GM19372 (cell line): ENCODE measurements at regions not wholly inside any gene's neighbourhood (a gene's known extent, or its start where the extent isn't known, plus 50 kb on each side); places are given as distances from the start of the nearest gene placed in this dataset.
"Not testable (repeated sequence)": the region's sequence is repeated elsewhere in the genome, so short reads cannot be mapped to it uniquely, and the experiment has no call there.

Experiments used
- ATAC-seq: cut with Tn5 transposase; IDR thresholded peaks from one replicate; pipeline ENCODE4 v1.9.1; 2021; ENCODE audit warnings: mild to moderate bottlenecking, low read depth, moderate library complexity; ENCODE audit not compliant: unreplicated experiment

- ATAC-seq = no peak
Observed at GRCh38 chr2:228465408-228465807, 283.9 kb upstream of the SPHKAP start.

DNA sequence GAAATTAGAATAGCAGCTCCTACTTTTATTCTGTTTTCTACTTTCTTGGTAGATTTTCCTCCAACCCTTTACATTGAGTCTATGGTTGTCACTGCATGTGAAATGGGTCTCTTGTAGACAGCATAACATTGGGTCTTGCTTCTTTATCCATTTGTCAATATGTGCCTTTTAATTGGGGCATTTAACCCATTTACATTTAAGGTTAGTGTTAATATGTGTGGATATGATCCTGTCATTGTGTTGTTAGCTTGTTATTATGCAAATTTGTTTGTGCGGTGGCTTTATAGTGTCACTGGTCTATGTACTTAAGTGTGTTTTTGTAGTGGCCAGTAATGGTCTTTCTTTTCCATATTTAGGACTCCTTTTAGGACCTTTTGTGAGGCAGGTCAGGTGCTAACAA, 276.9 kb upstream of the SPHKAP start:
- ATAC-seq = no peak

- no peak for ATAC-seq
Observed at GRCh38 chr2:228447266-228447915, 265.9 kb upstream of the SPHKAP start.

DNA sequence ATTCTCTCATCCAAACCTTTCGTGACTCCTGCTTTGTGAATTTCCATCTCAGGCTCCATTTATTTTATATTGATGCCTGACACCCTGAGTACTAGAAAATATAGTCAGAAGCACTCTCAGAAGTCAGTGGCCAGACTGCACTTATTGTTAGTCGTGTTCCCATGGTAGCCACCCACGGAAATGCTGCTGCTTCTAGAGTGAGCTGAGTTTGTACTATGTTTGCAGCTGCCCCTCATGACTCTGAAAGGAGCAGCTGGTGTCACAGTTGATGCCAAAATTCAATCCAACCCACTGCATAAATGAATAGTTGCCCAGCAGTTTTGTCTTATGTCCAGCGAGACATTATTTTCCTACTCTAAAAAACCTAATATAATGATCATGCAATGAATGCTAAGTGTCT, 265.2 kb upstream of the SPHKAP start:
- ATAC-seq = no peak

GRCh38 chr2:228444161-228444560, 262.7 kb upstream of the SPHKAP start:
- ATAC-seq = no peak

- no peak for ATAC-seq
Observed at GRCh38 chr2:228433721-228434120, 252.2 kb upstream of the SPHKAP start.

DNA sequence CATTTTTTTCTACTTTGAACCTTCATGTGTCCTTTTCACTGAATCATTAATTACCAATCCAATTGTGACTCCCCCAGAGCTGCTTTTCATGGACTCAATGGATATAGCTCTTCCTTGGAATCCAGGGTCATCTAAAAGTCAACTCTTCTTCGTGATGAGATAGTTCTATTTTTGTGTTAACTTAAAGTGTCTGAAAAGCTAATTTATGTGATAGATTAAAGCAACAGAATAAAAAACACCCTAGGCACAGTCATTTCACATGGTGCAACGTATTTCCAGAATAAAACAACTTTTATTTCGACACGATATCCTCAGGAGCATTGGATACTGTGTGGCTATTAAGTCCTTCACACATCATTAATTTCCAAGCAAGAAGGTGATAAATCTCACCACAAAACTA, 250.6 kb upstream of the SPHKAP start:
- no peak for ATAC-seq

- ATAC-seq = no peak
Observed at GRCh38 chr2:228430986-228431385, 249.5 kb upstream of the SPHKAP start.

DNA sequence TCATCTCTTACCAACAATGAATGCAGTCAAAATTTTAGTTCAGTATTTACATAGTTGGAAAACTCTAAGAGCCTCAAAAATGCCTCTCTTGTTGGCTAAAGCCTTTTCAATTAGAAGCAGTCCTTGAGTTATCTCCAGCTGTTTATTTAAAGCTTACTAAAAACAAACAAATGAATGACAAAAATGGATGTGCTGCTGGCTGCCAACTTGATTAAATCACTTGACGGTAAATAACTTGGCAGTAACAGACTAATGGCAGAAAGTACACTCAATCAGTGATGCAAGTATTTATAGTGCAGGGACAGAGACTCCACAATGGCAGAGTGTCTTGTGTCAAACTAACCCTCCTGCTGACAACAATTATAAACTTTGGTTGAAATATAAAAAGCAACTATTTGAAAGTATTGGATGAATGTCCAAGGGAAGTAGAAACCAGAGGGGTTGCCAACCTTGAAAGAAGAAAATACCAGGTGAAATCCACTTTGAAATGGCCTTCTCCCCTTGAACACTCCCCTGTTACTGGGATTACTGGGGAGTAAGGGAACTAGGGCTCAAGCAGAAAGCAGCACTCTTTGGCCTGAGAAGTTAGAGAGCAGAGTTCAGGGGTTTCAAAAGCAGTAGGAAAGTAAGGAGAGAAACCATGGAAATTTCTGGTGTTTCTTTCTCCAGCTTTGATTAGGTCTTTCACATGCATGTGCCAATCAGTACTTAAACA, 245.2 kb upstream of the SPHKAP start:
- ATAC-seq = no peak

- ATAC-seq = not testable (repeated sequence)
Observed at GRCh38 chr2:228425411-228426060, 244.0 kb upstream of the SPHKAP start.

GRCh38 chr2:228417956-228418355, 236.5 kb upstream of the SPHKAP start:
- no peak for ATAC-seq

DNA sequence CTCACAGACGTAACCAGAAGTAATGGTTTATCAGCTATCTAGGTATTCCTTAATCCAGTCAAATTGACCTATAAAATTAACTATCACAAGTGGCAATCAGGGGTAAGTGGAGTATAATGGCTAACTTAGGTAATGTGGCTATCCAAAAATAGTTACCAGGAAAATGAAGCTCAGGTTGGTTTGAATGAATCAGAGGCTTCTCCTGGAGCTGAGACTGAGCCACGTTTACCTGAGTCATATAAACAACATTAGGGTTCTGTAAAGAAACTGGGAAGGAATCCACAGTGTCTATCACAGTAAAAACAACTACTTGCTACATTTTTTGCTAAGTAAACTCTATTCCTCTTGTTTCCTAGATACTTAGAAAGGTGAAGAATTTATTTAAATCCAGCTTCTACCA, 236.0 kb upstream of the SPHKAP start:
- ATAC-seq = no peak

DNA sequence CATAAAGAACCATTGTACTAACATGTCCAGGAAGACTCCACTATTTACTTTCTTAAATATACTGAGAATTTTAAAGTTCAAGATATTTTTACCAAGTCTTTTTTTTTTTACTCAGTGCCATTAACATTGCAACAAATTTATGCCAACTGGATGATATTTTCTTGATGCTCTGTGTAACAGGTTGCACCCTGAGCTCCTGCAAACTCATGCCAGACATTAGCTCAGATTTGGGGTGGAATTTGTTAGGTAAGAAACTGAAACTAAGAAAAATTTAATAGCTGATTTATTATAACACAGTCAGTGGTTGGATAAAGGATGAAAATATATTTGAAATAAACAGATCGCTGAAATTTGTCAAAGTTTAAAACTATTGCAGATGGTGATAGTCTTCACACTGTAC, 228.6 kb upstream of the SPHKAP start:
- no peak for ATAC-seq

DNA sequence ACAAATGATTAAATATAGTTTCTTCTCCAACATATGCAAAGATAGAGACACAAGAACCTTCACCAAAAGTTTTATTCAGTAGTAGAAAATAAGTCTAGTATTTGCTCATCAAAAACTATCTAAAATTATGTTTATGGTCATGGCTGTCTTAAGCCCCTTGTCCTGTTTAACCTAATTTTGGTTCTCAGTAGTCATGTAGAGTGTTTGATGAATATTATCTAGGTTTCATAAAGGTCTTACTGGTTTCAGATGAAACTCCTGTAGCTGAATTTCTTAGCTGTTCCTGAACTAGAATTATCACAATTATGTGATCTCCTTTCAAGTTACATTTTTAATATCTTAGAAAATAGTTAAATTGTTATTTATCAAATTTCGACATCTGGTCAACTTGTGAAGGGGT, 228.0 kb upstream of the SPHKAP start:
- no peak for ATAC-seq

DNA sequence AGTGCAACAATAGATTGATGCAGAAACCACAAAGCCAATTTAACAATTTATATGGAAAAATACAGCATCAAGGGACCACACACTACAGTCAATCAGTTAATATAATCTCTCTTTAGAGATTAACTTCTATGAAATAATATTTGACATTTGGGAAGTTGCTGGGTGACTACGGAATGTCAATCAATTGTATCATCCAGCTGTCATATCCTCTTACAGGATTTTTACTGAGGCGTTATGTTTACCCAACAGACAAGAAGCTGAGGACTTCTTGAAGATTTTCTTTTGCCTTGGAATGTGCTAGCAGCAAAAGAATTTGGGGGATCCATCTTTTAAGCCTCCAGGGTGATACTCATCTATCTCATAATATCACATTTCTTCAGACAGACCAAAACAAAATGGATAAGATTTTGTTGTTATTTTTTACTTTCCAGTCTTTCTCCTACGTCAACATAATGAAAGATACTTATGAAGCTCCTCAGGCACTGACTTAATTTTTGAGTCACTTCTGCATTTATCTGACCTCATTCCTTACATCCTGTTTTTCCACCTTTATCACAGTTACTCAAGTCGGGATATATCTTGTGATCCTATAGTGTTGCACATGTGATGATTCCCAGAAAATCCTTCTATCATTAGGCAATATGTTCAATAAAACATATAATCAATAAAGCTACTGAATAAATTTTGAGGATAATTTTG, 227.2 kb upstream of the SPHKAP start:
- ATAC-seq = no peak

DNA sequence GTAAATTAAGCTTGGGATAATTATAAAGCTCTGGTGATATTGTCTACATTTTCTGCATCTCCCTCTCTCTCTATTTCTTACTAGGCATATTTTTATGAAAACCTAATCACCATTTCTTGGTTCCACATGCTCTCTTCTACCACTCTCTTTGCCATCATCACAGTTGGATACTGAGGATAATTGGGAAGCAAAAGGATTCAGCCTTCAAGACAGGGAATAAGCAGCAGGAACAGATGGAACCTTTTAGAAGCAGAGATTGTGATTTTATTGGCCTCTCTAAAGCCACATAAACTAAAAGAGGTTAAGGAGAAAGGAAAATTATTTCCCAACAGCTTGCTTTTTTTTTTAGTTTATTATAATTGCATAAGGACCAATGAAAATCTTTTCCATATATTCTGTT, 226.3 kb upstream of the SPHKAP start:
- no peak for ATAC-seq

DNA sequence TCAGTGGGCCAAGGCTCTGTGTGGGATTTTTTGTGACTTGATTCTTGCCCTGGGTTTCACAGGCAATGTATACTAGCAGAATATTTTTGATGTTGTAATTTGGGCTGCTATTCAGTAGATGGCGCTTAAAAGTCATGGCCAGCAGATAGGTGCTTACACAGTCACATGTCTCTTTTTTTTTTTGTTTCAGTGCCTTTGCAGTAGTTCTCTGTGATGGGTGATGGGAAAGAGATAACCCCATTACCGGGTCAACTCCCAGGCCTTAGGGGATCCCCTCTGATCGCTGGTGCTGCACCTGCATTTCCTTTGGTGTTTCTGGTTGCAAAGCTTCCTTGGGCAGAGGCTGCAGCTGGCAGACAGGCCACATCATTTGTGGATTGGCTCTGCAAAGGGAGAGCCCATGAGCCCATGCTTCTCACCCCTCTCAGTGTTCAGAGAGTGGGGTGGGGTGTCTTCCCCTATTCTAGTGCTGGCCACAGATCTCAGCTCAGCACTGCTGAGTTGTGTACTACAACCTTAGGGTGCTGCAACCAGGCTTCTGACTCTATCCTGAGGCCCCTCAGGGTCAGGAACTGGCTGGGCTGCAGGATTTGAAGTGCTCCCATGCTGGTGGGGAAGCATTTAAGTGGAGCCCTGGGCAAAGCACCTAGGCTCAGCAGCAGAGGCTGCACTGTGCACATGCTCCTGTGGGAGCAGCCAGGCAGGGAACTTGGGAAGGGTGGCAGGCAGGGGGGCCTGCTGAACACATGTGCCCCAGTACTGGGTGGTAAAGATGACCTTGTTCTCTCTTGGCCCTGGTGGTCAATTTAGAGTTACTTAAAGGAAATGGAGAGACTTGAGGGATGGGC, 219.8 kb upstream of the SPHKAP start:
- no peak for ATAC-seq

GRCh38 chr2:228387776-228388175, 206.3 kb upstream of the SPHKAP start:
- no peak for ATAC-seq

- ATAC-seq = no peak
Observed at GRCh38 chr2:228378696-228379425, 197.4 kb upstream of the SPHKAP start.

DNA sequence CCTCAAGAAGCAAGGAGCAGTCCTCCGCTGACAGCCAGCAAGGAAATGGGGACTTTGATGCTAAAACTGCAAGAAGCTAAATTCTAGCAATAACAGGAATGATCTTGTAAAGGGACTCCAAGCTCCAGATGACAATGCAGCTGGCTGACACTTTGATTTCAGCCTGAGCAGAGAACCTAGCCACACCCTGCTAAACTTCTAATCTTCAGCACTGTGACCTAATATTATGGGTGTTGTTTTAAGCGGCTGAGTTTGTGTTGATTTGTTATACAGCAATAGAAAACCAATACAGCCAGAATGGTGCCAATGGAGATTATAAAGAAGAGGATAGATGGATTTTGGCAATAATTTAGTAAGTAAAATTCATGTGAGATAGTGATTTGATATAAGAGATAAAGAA, 196.7 kb upstream of the SPHKAP start:
- no peak for ATAC-seq
